ENCODE measurements at regions not wholly inside any gene's neighbourhood (a gene's known extent, or its start where the extent isn't known, plus 50 kb on each side); places are given as distances from the start of the nearest gene placed in this dataset.

- no peak for DNase-seq (ENCODE audit: low read depth)
- no peak for TF ChIP-seq CTCF (conservative IDR thresholded peaks at IDR 0.05; ENCODE audit: low read depth, low read length)
- H3K4me3 ChIP-seq (ENCODE audit: low read depth, low read length), result no peak overlapping the region
Observed at GRCh38 chr3:5278666-5279065, 91.2 kb downstream of the EDEM1 start.

GRCh38 chr3:5282703-5283102 lies 95.2 kb downstream of the EDEM1 start:
- no peak for TF ChIP-seq CTCF (conservative IDR thresholded peaks at IDR 0.05; ENCODE audit: low read depth, low read length)
- DNase-seq (ENCODE audit: low read depth), result no peak
- no peak overlapping the region for H3K4me3 ChIP-seq (ENCODE audit: low read depth, low read length)

- H3K4me3 ChIP-seq (ENCODE audit: low read depth, low read length), result no peak overlapping the region
- no peak for DNase-seq (ENCODE audit: low read depth)
- no peak for TF ChIP-seq CTCF (conservative IDR thresholded peaks at IDR 0.05; ENCODE audit: low read depth, low read length)
Observed at GRCh38 chr3:5285439-5285838, 97.9 kb downstream of the EDEM1 start.

- no peak for TF ChIP-seq CTCF (conservative IDR thresholded peaks at IDR 0.05; ENCODE audit: low read depth, low read length)
- no peak for DNase-seq (ENCODE audit: low read depth)
- H3K4me3 ChIP-seq (ENCODE audit: low read depth, low read length), result no peak overlapping the region
Observed at GRCh38 chr3:5290915-5291314, 103.4 kb downstream of the EDEM1 start.

GRCh38 chr3:5292512-5292911 lies 105.0 kb downstream of the EDEM1 start:
- no peak for DNase-seq (ENCODE audit: low read depth)
- no peak overlapping the region for H3K4me3 ChIP-seq (ENCODE audit: low read depth, low read length)
- no peak for TF ChIP-seq CTCF (conservative IDR thresholded peaks at IDR 0.05; ENCODE audit: low read depth, low read length)

GRCh38 chr3:5293207-5293606 lies 105.7 kb downstream of the EDEM1 start:
- no peak for TF ChIP-seq CTCF (conservative IDR thresholded peaks at IDR 0.05; ENCODE audit: low read depth, low read length)
- no peak for DNase-seq (ENCODE audit: low read depth)
- H3K4me3 ChIP-seq (ENCODE audit: low read depth, low read length), result no peak overlapping the region

GRCh38 chr3:5294356-5294755 lies 106.8 kb downstream of the EDEM1 start:
- TF ChIP-seq CTCF (conservative IDR thresholded peaks at IDR 0.05; ENCODE audit: low read depth, low read length), result no peak
- no peak for DNase-seq (ENCODE audit: low read depth)
- H3K4me3 ChIP-seq (ENCODE audit: low read depth, low read length), result no peak overlapping the region
